ENCODE measurements at regions not wholly inside any gene's neighbourhood (a gene's known extent, or its start where the extent isn't known, plus 50 kb on each side); places are given as distances from the start of the nearest gene placed in this dataset.

GRCh38 chr6:23994013-23994412, 132.0 kb upstream of the NRSN1 start:
- H3K4me1 ChIP-seq (replicated peaks in 1 of 2), result no peaks in the 10 kb centered on the region
- no peaks in the 10 kb centered on the region for H3K36me3 ChIP-seq (replicated peaks in 1 of 2)
- H3K27ac ChIP-seq, result no peak overlapping the region
- 67 to 87% (median 73%) methylated on average over 1 of the region's 1 CpG for WGBS, 4 donors
- no peak overlapping the region for H3K4me3 ChIP-seq
- H3K27me3 ChIP-seq, result no peaks in the 10 kb centered on the region
- DNase-seq, result no peak
- TF ChIP-seq, protein P1, sequence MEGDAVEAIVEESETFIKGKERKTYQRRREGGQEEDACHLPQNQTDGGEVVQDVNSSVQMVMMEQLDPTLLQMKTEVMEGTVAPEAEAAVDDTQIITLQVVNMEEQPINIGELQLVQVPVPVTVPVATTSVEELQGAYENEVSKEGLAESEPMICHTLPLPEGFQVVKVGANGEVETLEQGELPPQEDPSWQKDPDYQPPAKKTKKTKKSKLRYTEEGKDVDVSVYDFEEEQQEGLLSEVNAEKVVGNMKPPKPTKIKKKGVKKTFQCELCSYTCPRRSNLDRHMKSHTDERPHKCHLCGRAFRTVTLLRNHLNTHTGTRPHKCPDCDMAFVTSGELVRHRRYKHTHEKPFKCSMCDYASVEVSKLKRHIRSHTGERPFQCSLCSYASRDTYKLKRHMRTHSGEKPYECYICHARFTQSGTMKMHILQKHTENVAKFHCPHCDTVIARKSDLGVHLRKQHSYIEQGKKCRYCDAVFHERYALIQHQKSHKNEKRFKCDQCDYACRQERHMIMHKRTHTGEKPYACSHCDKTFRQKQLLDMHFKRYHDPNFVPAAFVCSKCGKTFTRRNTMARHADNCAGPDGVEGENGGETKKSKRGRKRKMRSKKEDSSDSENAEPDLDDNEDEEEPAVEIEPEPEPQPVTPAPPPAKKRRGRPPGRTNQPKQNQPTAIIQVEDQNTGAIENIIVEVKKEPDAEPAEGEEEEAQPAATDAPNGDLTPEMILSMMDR (IDR thresholded peaks at IDR 0.05), result no peak
- TF ChIP-seq POLR2A (IDR thresholded peaks at IDR 0.05), result no peak
- H3K9me3 ChIP-seq (replicated peaks in 1 of 3), result no peaks in the 10 kb centered on the region
- intact Hi-C loops (cut with DNase I), result no loop called here

GRCh38 chr6:24004062-24004461, 122.0 kb upstream of the NRSN1 start:
- H3K4me1 ChIP-seq (replicated peaks in 1 of 2), result no peaks in the 10 kb centered on the region
- intact Hi-C loops (cut with DNase I), result no loop called here
- no peak for TF ChIP-seq POLR2A (IDR thresholded peaks at IDR 0.05)
- TF ChIP-seq, protein P1 (IDR thresholded peaks at IDR 0.05), result no peak
- no peak overlapping the region for H3K4me3 ChIP-seq
- H3K36me3 ChIP-seq (replicated peaks in 1 of 2), result no peaks in the 10 kb centered on the region
- no peak overlapping the region for H3K27ac ChIP-seq
- no peaks in the 10 kb centered on the region for H3K27me3 ChIP-seq
- H3K9me3 ChIP-seq (replicated peaks in 1 of 3), result no peaks in the 10 kb centered on the region
- DNase-seq, result peak in 2 of 7 donors; percentile 21 to 60
- WGBS, 4 donors, result 28 to 34% (median 30%) methylated on average over 3 of the region's 3 CpGs

DNA sequence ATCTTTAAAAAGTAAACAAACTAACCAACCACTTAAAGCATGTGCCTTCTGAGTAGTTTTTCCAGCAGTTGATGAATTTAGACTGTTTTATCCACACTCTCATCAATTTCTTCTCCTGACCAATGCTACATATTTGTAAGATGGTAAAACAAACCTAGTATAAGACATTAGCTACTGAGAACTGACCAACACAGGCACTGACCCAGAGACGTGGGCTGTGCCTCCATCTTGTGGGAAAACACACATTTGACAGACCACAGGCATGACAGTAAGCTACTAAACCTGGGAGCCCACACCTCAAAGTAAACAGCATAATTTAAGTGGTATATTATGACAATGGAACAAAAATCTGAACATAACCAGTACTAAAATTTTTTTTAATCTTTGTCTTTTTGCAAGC, 121.4 kb upstream of the NRSN1 start:
- intact Hi-C loops (cut with DNase I), result no loop called here
- WGBS, 4 donors, result 29 to 55% (median 48%) methylated on average over 1 of the region's 1 CpG
- no peaks in the 10 kb centered on the region for H3K9me3 ChIP-seq (replicated peaks in 1 of 3)
- no peaks in the 10 kb centered on the region for H3K4me1 ChIP-seq (replicated peaks in 1 of 2)
- no peaks in the 10 kb centered on the region for H3K36me3 ChIP-seq (replicated peaks in 1 of 2)
- no peak for TF ChIP-seq POLR2A (IDR thresholded peaks at IDR 0.05)
- TF ChIP-seq, protein P1 (IDR thresholded peaks at IDR 0.05), result no peak
- no peak overlapping the region for H3K4me3 ChIP-seq
- no peak overlapping the region for H3K27ac ChIP-seq
- no peak for DNase-seq
- H3K27me3 ChIP-seq, result no peaks in the 10 kb centered on the region

- H3K4me1 ChIP-seq (replicated peaks in 1 of 2), result no peaks in the 10 kb centered on the region
- no peak overlapping the region for H3K27ac ChIP-seq
- DNase-seq, result no peak
- no peak overlapping the region for H3K4me3 ChIP-seq
- intact Hi-C loops (cut with DNase I), result no loop called here
- no peaks in the 10 kb centered on the region for H3K36me3 ChIP-seq (replicated peaks in 1 of 2)
- TF ChIP-seq, protein P1 (IDR thresholded peaks at IDR 0.05), result no peak
- no peak for TF ChIP-seq POLR2A (IDR thresholded peaks at IDR 0.05)
- no peaks in the 10 kb centered on the region for H3K27me3 ChIP-seq
- H3K9me3 ChIP-seq (replicated peaks in 1 of 3), result no peaks in the 10 kb centered on the region
Measured at GRCh38 chr6:24006254-24006653, 119.8 kb upstream of the NRSN1 start.
